KBM-7 (cell line): ENCODE measurements at regions not wholly inside any gene's neighbourhood (a gene's known extent, or its start where the extent isn't known, plus 50 kb on each side); places are given as distances from the start of the nearest gene placed in this dataset.

Experiments
- DNase-seq: peaks from one replicate; pipeline ENCODE4 v3.0.0-alpha.2; 2015
- in situ Hi-C: fragments of 300-500 bp; cut with MboI; formaldehyde crosslinking; loops from 2 replicates; pipeline ENCODE4 v1.14.3; 2020; ENCODE audit warnings: low sequenced_read_pairs, low pct_unique_long_range_greater_than_20kb, mixed read lengths

GRCh38 chr3:152615681-152616080 lies 219.2 kb upstream of the P2RY1 start:
- in situ Hi-C loops = no loop called here
- DNase-seq = no peak

GRCh38 chr3:152617609-152618008 lies 217.3 kb upstream of the P2RY1 start:
- in situ Hi-C loops = no loop called here
- DNase-seq = no peak

- no peak for DNase-seq
- in situ Hi-C loops = no loop called here
These were observed 216.4 kb upstream of the P2RY1 start for GRCh38 chr3:152618529-152618928.

- in situ Hi-C loops = no loop called here
- DNase-seq = no peak
These were observed 215.2 kb upstream of the P2RY1 start for GRCh38 chr3:152619691-152620090.

- in situ Hi-C loops = no loop called here
These were observed 214.5 kb upstream of the P2RY1 start for GRCh38 chr3:152620395-152620794.

GRCh38 chr3:152621006-152621868 lies 213.7 kb upstream of the P2RY1 start:
- DNase-seq = no peak
- in situ Hi-C loops = no loop called here

More at GRCh38 chr3:152620395-152620794, 214.5 kb upstream of the P2RY1 start:
- DNase-seq = no peak

GRCh38 chr3:152621967-152622810 lies 212.7 kb upstream of the P2RY1 start:
- no peak for DNase-seq

GRCh38 chr3:152622811-152623167 lies 212.1 kb upstream of the P2RY1 start:
- no peak for DNase-seq
- in situ Hi-C loops = no loop called here

More at GRCh38 chr3:152621967-152622810, 212.7 kb upstream of the P2RY1 start:
- in situ Hi-C loops = no loop called here

GRCh38 chr3:152623286-152623911 lies 211.5 kb upstream of the P2RY1 start:
- DNase-seq = peak; percentile 65
- in situ Hi-C loops = no loop called here

- no peak for DNase-seq
These were observed 208.7 kb upstream of the P2RY1 start for GRCh38 chr3:152626226-152626625.

GRCh38 chr3:152628496-152628895 lies 206.4 kb upstream of the P2RY1 start:
- no peak for DNase-seq
- in situ Hi-C loops = no loop called here

More at GRCh38 chr3:152626226-152626625, 208.7 kb upstream of the P2RY1 start:
- in situ Hi-C loops = no loop called here

- no peak for DNase-seq
- in situ Hi-C loops = no loop called here
These were observed 205.4 kb upstream of the P2RY1 start for GRCh38 chr3:152629363-152630122.

GRCh38 chr3:152635389-152635788 lies 199.5 kb upstream of the P2RY1 start:
- DNase-seq = no peak
- in situ Hi-C loops = no loop called here

- in situ Hi-C loops = no loop called here
- no peak for DNase-seq
These were observed 198.3 kb upstream of the P2RY1 start for GRCh38 chr3:152636651-152637050.

- no peak for DNase-seq
- in situ Hi-C loops = no loop called here
These were observed 196.7 kb upstream of the P2RY1 start for GRCh38 chr3:152638214-152638613.

GRCh38 chr3:152638707-152639450 lies 196.1 kb upstream of the P2RY1 start:
- DNase-seq = peak; percentile 62
- in situ Hi-C loops = no loop called here

GRCh38 chr3:152641198-152641597 lies 193.7 kb upstream of the P2RY1 start:
- in situ Hi-C loops = no loop called here
- DNase-seq = no peak

GRCh38 chr3:152642658-152643057 lies 192.3 kb upstream of the P2RY1 start:
- DNase-seq = no peak
- in situ Hi-C loops = no loop called here
